Ovary (tissue), 3 donors: ENCODE measurements at regions not wholly inside any gene's neighbourhood (a gene's known extent, or its start where the extent isn't known, plus 50 kb on each side); places are given as distances from the start of the nearest gene placed in this dataset.

Source experiments
- POLR2A ChIP-seq: fragments of 450-650 bp; IDR thresholded peaks from one replicate; pipeline ENCODE4 v1.6.1; 2017; ENCODE audit warnings: antibody characterized with exemption, mild to moderate bottlenecking, moderate library complexity
- TF ChIP-seq, protein P1 (sequence below), 3 donors: fragments of 450-650 bp in 2 of 3; fragments of 200-600 bp in 1 of 3; IDR thresholded peaks; one replicate each; pipeline versions ENCODE4 v1.5.1 to v1.8.0; 2016 to 2022; ENCODE audit warnings: antibody characterized with exemption in 3 of 3, mild to moderate bottlenecking in 1 of 3
- donor health status: DM: no; HTN: no; CAD: no.

DNA sequence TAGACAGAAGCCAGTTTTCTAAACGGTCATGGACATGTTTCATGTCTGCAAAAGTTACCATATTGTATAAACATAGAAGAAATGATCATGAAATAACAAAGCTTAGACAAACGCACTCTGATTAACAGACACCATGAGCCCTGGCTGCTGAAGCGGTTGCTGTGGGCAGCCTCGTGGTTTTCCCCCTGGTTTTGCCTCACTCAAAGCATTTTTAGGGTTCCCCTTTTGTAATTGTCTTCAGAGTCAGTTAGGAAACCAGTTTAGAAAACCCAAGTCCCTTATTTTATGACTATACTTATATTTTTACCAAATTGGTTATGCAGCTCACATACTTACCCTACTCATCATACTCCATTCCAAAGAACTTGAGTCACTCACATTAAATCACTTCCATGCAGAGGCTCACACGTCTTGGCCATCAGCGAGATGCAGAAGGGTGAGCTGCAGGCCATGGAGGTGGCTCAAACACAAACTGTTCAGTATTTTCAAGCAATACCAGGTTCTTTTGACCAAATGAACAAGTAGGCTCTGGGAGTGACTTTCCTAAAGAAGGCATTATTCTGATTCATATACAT is 105.6 kb upstream of the SALL3 start:
- TF ChIP-seq, protein P1, sequence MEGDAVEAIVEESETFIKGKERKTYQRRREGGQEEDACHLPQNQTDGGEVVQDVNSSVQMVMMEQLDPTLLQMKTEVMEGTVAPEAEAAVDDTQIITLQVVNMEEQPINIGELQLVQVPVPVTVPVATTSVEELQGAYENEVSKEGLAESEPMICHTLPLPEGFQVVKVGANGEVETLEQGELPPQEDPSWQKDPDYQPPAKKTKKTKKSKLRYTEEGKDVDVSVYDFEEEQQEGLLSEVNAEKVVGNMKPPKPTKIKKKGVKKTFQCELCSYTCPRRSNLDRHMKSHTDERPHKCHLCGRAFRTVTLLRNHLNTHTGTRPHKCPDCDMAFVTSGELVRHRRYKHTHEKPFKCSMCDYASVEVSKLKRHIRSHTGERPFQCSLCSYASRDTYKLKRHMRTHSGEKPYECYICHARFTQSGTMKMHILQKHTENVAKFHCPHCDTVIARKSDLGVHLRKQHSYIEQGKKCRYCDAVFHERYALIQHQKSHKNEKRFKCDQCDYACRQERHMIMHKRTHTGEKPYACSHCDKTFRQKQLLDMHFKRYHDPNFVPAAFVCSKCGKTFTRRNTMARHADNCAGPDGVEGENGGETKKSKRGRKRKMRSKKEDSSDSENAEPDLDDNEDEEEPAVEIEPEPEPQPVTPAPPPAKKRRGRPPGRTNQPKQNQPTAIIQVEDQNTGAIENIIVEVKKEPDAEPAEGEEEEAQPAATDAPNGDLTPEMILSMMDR (IDR thresholded peaks at IDR 0.05) = no peak
- TF ChIP-seq POLR2A = no peak
